Ovary (tissue), 7 donors: ENCODE measurements at regions not wholly inside any gene's neighbourhood (a gene's known extent, or its start where the extent isn't known, plus 50 kb on each side); places are given as distances from the start of the nearest gene placed in this dataset.

Source experiments
- DNase-seq, 5 donors: peaks; one replicate each; pipeline ENCODE4 v3.0.0-alpha.2; 2019 to 2020
- H3K27ac ChIP-seq, 2 donors: fragments of 200-600 bp; one replicate each; pipeline versions ENCODE4 v1.5.1 to v1.8.0; 2019 to 2022
- H3K27me3 ChIP-seq: fragments of 200-600 bp; one replicate; pipeline ENCODE4 v1.8.0; 2022
- H3K36me3 ChIP-seq: fragments of 200-600 bp; sonication (generic); one replicate; pipeline ENCODE4 v1.5.1; 2019
- H3K4me1 ChIP-seq: one replicate; pipeline ENCODE4 v1.8.1; 2013; ENCODE audit warnings: mild to moderate bottlenecking, moderate library complexity; ENCODE audit not compliant: insufficient read depth
- H3K4me3 ChIP-seq: fragments of 200-600 bp; sonication (generic); one replicate; pipeline ENCODE4 v1.5.1; 2017
- H3K9me3 ChIP-seq, 2 donors: fragments of 200-600 bp in 1 of 2; sonication (generic) in 1 of 2; one replicate each; pipeline versions ENCODE4 v1.5.1 to v1.8.1; 2013 to 2019; ENCODE audit warnings: mild to moderate bottlenecking in 1 of 2, moderate library complexity in 1 of 2
- EP300 ChIP-seq: sonication (generic); formaldehyde crosslinking; IDR thresholded peaks from one replicate; pipeline ENCODE4 v1.6.1; 2017; ENCODE audit warnings: antibody characterized with exemption
- POLR2A ChIP-seq: fragments of 450-650 bp; IDR thresholded peaks from one replicate; pipeline ENCODE4 v1.6.1; 2017; ENCODE audit warnings: antibody characterized with exemption, mild to moderate bottlenecking, moderate library complexity
- WGBS, 3 donors: extraction: QIAGEN DNeasy Blood & Tissue Kit in 1 of 3; methylation state at CpG; one replicate each; pipeline versions ENCODE4 v1.1.5 to v1.1.7; 2013 to 2017; 5-methylcytosine and 5-hydroxymethylcytosine counted together
- intact Hi-C, 4 donors: fragments of 100-400 bp; cut with DNase I; formaldehyde crosslinking; loops; one replicate each; pipeline versions ENCODE4 v1.11.0 to v1.15.1; 2022 to 2023
- TF ChIP-seq, protein P1 (sequence below), 3 donors: fragments of 450-650 bp in 2 of 3; fragments of 200-600 bp in 1 of 3; IDR thresholded peaks; one replicate each; pipeline versions ENCODE4 v1.5.1 to v1.8.0; 2016 to 2022; ENCODE audit warnings: antibody characterized with exemption in 3 of 3, mild to moderate bottlenecking in 1 of 3
- donor health status: DM: no; HTN: no; CAD: no; lungs with moderate emphysema.
- donor health status: DM: no; HTN: no; CAD: no.
- donor health status: Bipolar disorder and iron deficiency.
- donor health status: DM: no; HTN: no; CAD: no.
- donor health status: DM: yes; HTN: yes; CAD: no.

DNA sequence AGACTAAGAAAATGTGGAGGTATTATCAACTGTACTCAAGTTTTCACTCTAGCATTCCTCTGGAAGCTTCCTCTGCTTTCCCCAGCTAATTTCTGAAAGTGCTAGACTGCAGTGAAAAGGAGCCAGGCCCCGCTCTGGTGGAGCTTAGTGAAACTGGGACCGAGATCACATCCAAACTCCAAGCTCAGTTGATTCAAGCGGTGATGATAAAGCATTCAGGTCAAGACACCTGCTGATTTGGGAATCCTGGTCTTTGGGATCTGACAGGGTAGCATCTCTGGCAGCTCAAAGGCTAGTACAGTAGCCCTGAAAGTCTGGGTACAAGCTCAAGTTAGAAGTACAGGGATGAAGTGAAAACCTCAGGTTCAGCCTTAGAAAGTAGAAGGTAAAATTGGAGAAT, 120.2 kb upstream of the CRIM1 start:
- DNase-seq = no peak
- H3K4me3 ChIP-seq = no peak overlapping the region
- H3K27me3 ChIP-seq = no peaks in the 10 kb centered on the region
- H3K27ac ChIP-seq = no peak overlapping the region
- H3K36me3 ChIP-seq = no peaks in the 10 kb centered on the region
- no peaks in the 10 kb centered on the region for H3K9me3 ChIP-seq
- intact Hi-C loops = no loop called here
- no peaks in the 10 kb centered on the region for H3K4me1 ChIP-seq
- 74 to 93% (median 86%) methylated on average over 3 of the region's 3 CpGs for WGBS, 3 donors
- TF ChIP-seq POLR2A (no peak), EP300 (no peak)
- TF ChIP-seq, protein P1, sequence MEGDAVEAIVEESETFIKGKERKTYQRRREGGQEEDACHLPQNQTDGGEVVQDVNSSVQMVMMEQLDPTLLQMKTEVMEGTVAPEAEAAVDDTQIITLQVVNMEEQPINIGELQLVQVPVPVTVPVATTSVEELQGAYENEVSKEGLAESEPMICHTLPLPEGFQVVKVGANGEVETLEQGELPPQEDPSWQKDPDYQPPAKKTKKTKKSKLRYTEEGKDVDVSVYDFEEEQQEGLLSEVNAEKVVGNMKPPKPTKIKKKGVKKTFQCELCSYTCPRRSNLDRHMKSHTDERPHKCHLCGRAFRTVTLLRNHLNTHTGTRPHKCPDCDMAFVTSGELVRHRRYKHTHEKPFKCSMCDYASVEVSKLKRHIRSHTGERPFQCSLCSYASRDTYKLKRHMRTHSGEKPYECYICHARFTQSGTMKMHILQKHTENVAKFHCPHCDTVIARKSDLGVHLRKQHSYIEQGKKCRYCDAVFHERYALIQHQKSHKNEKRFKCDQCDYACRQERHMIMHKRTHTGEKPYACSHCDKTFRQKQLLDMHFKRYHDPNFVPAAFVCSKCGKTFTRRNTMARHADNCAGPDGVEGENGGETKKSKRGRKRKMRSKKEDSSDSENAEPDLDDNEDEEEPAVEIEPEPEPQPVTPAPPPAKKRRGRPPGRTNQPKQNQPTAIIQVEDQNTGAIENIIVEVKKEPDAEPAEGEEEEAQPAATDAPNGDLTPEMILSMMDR (IDR thresholded peaks at IDR 0.05) = no peak

GRCh38 chr2:36223259-36223658, 132.3 kb upstream of the CRIM1 start:
- no peaks in the 10 kb centered on the region for H3K27me3 ChIP-seq
- no peaks in the 10 kb centered on the region for H3K36me3 ChIP-seq
- no peak overlapping the region for H3K4me3 ChIP-seq
- no peak overlapping the region for H3K27ac ChIP-seq
- H3K9me3 ChIP-seq = no peaks in the 10 kb centered on the region
- WGBS, 3 donors = 58 to 64% (median 61%) methylated on average over 3 of the region's 3 CpGs
- no peak for TF ChIP-seq EP300
- no peak for TF ChIP-seq POLR2A
- TF ChIP-seq, protein P1 (IDR thresholded peaks at IDR 0.05) = no peak
- no peaks in the 10 kb centered on the region for H3K4me1 ChIP-seq
- intact Hi-C loops = no loop called here
- DNase-seq = no peak

DNA sequence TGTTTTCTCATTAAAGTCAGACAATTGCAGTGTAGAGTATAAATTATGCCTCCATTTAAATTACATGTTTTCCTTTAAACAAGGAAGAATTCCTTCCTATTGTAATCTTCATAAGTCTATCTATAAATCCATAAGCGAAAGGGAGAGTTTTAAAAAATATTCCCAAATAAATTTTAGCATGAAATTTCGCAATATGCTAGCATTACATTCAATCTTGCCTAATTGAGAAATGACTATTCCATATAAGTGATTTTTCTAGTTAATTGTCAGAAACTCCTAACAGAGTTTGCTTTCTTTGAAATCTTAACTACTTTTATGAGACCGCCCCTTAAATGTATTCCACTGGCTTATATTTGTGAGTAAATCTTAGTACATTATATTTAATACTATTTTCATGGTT, 133.1 kb upstream of the CRIM1 start:
- no peak for TF ChIP-seq POLR2A
- TF ChIP-seq, protein P1 (IDR thresholded peaks at IDR 0.05) = no peak
- no peak for TF ChIP-seq EP300
- Histone ChIP-seq H3K4me1 (no peaks in the 10 kb centered on the region), H3K27me3 (no peaks in the 10 kb centered on the region), H3K9me3 (no peaks in the 10 kb centered on the region), H3K27ac (no peak overlapping the region), H3K4me3 (no peak overlapping the region), H3K36me3 (no peaks in the 10 kb centered on the region)
- intact Hi-C loops = no loop called here
- WGBS, 3 donors = 76 to 86% (median 82%) methylated on average over 3 of the region's 3 CpGs
- no peak for DNase-seq

GRCh38 chr2:36214691-36215090, 140.9 kb upstream of the CRIM1 start:
- no peaks in the 10 kb centered on the region for H3K36me3 ChIP-seq
- H3K9me3 ChIP-seq = no peaks in the 10 kb centered on the region
- DNase-seq = no peak
- no peak overlapping the region for H3K27ac ChIP-seq
- TF ChIP-seq, protein P1 (IDR thresholded peaks at IDR 0.05) = no peak
- TF ChIP-seq POLR2A = no peak
- no peak for TF ChIP-seq EP300
- intact Hi-C loops = no loop called here
- no peaks in the 10 kb centered on the region for H3K27me3 ChIP-seq
- no peaks in the 10 kb centered on the region for H3K4me1 ChIP-seq
- H3K4me3 ChIP-seq = no peak overlapping the region
- WGBS, 3 donors = 29 to 60% (median 36%) methylated on average over 2 of the region's 2 CpGs

- 89 to 91% (median 90%) methylated on average over 5 of the region's 5 CpGs for WGBS, 3 donors
- intact Hi-C loops = no loop called here
- no peak for TF ChIP-seq POLR2A
- TF ChIP-seq, protein P1 (IDR thresholded peaks at IDR 0.05) = no peak
- Histone ChIP-seq H3K4me3 (no peak overlapping the region), H3K9me3 (no peaks in the 10 kb centered on the region), H3K27me3 (no peaks in the 10 kb centered on the region), H3K4me1 (no peaks in the 10 kb centered on the region), H3K27ac (no peak overlapping the region), H3K36me3 (no peaks in the 10 kb centered on the region)
- no peak for DNase-seq
Measured at GRCh38 chr2:36203366-36203765, 152.2 kb upstream of the CRIM1 start.
